Gastroesophageal sphincter (tissue), 3 donors: ENCODE measurements at regions not wholly inside any gene's neighbourhood (a gene's known extent, or its start where the extent isn't known, plus 50 kb on each side); places are given as distances from the start of the nearest gene placed in this dataset.

Experiments used
- EP300 ChIP-seq: sonication (generic); formaldehyde crosslinking; IDR thresholded peaks from one replicate; pipeline ENCODE4 v1.6.1; 2017; ENCODE audit warnings: antibody characterized with exemption, mild to moderate bottlenecking
- POLR2AphosphoS5 ChIP-seq: sonication (generic); formaldehyde crosslinking; IDR thresholded peaks from one replicate; pipeline ENCODE4 v1.6.1; 2017; ENCODE audit warnings: antibody characterized with exemption
- TF ChIP-seq, protein P1 (sequence below), 4 experiments: fragments of 200-600 bp in 2 of 4; fragments of 450-650 bp in 2 of 4; sonication (generic) in 1 of 4; IDR thresholded peaks; one replicate each; pipeline ENCODE4 v1.5.1; 2017 to 2019; ENCODE audit warnings: antibody characterized with exemption in 4 of 4, mild to moderate bottlenecking in 2 of 4, moderate library complexity in 2 of 4

DNA sequence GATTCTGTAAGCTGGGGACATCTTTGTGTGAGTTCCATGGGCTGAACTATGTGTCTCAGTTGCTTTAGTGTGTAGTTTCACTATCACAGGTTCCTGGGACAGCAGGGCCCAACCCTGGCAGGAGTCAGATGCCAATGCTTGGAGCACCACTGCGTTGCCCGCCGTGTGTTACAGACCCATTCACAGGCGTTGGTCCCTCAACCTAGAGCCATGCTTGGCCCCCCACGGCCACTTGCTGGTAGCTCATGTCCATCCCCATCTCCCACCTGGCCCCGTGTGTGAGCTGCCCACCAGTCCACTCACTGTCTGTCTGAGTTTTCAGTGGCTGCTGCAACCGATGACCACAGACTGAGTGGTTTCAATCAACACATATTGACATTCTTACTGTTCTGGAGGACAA, 546.9 kb downstream of the TCERG1L start:
- TF ChIP-seq EP300 (no peak), POLR2AphosphoS5 (no peak)
- TF ChIP-seq, protein P1, sequence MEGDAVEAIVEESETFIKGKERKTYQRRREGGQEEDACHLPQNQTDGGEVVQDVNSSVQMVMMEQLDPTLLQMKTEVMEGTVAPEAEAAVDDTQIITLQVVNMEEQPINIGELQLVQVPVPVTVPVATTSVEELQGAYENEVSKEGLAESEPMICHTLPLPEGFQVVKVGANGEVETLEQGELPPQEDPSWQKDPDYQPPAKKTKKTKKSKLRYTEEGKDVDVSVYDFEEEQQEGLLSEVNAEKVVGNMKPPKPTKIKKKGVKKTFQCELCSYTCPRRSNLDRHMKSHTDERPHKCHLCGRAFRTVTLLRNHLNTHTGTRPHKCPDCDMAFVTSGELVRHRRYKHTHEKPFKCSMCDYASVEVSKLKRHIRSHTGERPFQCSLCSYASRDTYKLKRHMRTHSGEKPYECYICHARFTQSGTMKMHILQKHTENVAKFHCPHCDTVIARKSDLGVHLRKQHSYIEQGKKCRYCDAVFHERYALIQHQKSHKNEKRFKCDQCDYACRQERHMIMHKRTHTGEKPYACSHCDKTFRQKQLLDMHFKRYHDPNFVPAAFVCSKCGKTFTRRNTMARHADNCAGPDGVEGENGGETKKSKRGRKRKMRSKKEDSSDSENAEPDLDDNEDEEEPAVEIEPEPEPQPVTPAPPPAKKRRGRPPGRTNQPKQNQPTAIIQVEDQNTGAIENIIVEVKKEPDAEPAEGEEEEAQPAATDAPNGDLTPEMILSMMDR (IDR thresholded peaks at IDR 0.05) = no peak
